Lower lobe of right lung (tissue), 2 donors: ENCODE measurements at regions not wholly inside any gene's neighbourhood (a gene's known extent, or its start where the extent isn't known, plus 50 kb on each side); places are given as distances from the start of the nearest gene placed in this dataset.

Experiments used
- ATAC-seq, 2 donors: fragments of 200-7000 bp; cut with Tn5 transposase; one replicate each; pipeline ENCODE4 v1.9.1; 2020 to 2022; ENCODE audit warnings: mild to moderate bottlenecking in 2 of 2, moderate library complexity in 2 of 2
- DNase-seq: peaks from one replicate; pipeline ENCODE4 v3.0.0-alpha.2; 2020
- H3K27ac ChIP-seq: fragments of 200-600 bp; one replicate; pipeline ENCODE4 v1.8.0; 2022
- H3K27me3 ChIP-seq: fragments of 200-600 bp; one replicate; pipeline ENCODE4 v1.8.0; 2022; ENCODE audit warnings: low read depth
- H3K36me3 ChIP-seq: fragments of 200-600 bp; one replicate; pipeline ENCODE4 v1.8.0; 2022; ENCODE audit warnings: mild to moderate bottlenecking
- H3K4me1 ChIP-seq: fragments of 200-600 bp; one replicate; pipeline ENCODE4 v1.8.0; 2022
- H3K4me3 ChIP-seq: fragments of 200-600 bp; one replicate; pipeline ENCODE4 v1.8.0; 2022; ENCODE audit warnings: mild to moderate bottlenecking
- H3K9me3 ChIP-seq: fragments of 200-600 bp; one replicate; pipeline ENCODE4 v1.8.0; 2022
- intact Hi-C: fragments of 100-400 bp; cut with DNase I; formaldehyde crosslinking; loops from one replicate; pipeline ENCODE4 v1.11.0; 2022
- TF ChIP-seq, protein P1 (sequence below): fragments of 200-600 bp; IDR thresholded peaks from one replicate; pipeline ENCODE4 v1.8.0; 2022; ENCODE audit warnings: antibody characterized with exemption, mild to moderate bottlenecking
- donor health status: DM: no; HTN: yes; CAD: no; lungs with severe emphysema.

DNA sequence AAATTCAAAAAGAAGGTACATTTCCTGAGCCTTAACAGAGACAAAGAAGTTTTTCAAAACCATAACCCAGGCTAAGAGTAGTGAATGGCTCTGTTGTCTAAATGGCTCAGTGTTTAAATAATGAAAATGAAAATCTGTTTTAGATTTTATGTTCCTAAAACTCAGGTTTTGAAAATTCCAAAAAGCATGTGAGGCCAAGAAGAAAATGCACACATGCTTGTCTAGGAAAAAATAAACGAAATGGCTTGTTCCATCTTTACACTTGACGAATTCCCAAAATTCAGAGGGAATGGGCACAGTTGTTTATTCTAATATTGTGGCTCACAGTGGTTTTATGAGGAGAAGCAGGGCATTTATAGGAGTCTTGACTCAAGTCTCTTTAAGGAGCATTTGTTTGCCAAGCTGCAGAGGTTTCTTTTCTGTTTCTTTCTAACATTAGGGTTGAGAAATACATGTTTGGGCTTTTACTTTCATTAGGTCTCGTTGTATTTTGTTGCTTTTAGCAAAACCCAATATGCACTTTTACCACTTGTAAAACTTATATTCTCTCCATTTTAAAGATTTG, 527.6 kb upstream of the ANKRD30A start:
- H3K4me1 ChIP-seq = no peaks in the 10 kb centered on the region
- ATAC-seq = no peak

DNA sequence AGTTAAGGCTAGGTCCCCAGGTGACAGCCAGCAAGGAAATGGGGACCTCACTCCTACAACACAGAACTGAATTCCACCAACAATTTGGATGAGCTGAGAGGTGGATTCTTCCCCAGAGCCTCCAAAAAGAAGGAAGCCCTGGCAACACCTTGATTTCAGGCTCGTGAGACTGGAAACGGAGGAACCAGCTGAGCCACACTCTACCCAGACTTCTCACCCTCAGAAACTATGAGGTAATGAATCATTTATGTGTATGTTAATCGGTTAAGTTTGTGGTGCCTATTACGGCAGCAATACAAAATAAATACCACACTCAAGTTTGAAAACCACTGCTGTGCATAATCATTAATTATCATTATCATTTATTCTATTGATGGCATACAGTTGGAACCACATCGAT, 532.4 kb upstream of the ANKRD30A start:
- no peak for DNase-seq
- no peak overlapping the region for H3K27ac ChIP-seq
- H3K4me1 ChIP-seq = no peaks in the 10 kb centered on the region
- no peak overlapping the region for H3K4me3 ChIP-seq
- H3K9me3 ChIP-seq = no peaks in the 10 kb centered on the region
- intact Hi-C loops = no loop called here
- H3K36me3 ChIP-seq = no peaks in the 10 kb centered on the region
- H3K27me3 ChIP-seq = no peaks in the 10 kb centered on the region
- ATAC-seq = no peak
- TF ChIP-seq, protein P1, sequence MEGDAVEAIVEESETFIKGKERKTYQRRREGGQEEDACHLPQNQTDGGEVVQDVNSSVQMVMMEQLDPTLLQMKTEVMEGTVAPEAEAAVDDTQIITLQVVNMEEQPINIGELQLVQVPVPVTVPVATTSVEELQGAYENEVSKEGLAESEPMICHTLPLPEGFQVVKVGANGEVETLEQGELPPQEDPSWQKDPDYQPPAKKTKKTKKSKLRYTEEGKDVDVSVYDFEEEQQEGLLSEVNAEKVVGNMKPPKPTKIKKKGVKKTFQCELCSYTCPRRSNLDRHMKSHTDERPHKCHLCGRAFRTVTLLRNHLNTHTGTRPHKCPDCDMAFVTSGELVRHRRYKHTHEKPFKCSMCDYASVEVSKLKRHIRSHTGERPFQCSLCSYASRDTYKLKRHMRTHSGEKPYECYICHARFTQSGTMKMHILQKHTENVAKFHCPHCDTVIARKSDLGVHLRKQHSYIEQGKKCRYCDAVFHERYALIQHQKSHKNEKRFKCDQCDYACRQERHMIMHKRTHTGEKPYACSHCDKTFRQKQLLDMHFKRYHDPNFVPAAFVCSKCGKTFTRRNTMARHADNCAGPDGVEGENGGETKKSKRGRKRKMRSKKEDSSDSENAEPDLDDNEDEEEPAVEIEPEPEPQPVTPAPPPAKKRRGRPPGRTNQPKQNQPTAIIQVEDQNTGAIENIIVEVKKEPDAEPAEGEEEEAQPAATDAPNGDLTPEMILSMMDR = no peak

More for the DNA sequence above, 527.6 kb upstream of the ANKRD30A start:
- intact Hi-C loops = no loop called here
- Histone ChIP-seq H3K4me3 (no peak overlapping the region), H3K36me3 (no peaks in the 10 kb centered on the region), H3K27me3 (no peaks in the 10 kb centered on the region), H3K9me3 (no peaks in the 10 kb centered on the region), H3K27ac (no peak overlapping the region)
- DNase-seq = no peak
- TF ChIP-seq, protein P1 = no peak

DNA sequence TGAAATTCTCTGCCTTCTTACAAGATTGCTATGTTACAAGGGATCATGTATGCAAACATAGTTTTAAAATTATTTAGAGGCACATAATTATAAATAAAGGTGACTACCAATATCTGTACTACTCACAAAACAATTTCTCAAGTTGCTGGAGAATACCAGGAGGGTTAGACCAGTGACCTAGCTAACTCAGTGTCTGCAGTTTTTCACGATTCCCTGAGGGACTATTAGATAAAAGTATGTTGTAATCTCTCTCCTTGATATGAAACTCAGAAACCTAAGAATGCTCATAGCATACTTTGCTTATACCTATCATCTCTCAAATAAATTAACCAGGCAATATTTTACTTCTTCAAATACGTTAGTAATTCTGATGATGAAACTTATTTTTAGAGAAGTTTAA, 534.0 kb upstream of the ANKRD30A start:
- H3K27me3 ChIP-seq = no peaks in the 10 kb centered on the region
- no peak overlapping the region for H3K4me3 ChIP-seq
- no peaks in the 10 kb centered on the region for H3K9me3 ChIP-seq
- intact Hi-C loops = no loop called here
- no peaks in the 10 kb centered on the region for H3K36me3 ChIP-seq
- H3K27ac ChIP-seq = no peak overlapping the region
- DNase-seq = no peak
- TF ChIP-seq, protein P1 = no peak
- ATAC-seq = no peak
- H3K4me1 ChIP-seq = no peaks in the 10 kb centered on the region

DNA sequence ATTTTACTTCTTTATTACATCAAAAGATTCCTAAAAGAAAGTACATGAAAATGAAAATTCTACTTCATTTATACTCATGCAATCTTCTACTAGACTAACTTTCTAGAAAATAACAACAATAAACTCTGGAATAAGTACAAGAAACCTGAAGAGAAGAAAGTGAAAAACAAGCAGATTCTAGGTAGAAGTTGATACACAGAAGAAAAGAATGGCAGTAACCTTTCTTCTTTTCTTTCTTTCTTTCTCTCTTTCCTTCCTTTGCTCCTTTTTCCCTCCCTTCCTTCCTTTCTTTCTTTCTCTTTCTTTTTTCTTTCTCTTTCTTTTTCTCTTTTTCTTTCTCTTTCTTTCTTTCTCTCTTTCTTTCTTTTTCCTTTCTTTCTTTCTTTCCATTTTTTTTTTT, 541.7 kb upstream of the ANKRD30A start:
- ATAC-seq (no peak), DNase-seq (no peak)
- TF ChIP-seq, protein P1 = no peak
- H3K9me3 ChIP-seq = no peaks in the 10 kb centered on the region
- no peaks in the 10 kb centered on the region for H3K4me1 ChIP-seq
- no peak overlapping the region for H3K4me3 ChIP-seq
- intact Hi-C loops = no loop called here
- no peaks in the 10 kb centered on the region for H3K36me3 ChIP-seq
- H3K27ac ChIP-seq = no peak overlapping the region
- no peaks in the 10 kb centered on the region for H3K27me3 ChIP-seq

DNA sequence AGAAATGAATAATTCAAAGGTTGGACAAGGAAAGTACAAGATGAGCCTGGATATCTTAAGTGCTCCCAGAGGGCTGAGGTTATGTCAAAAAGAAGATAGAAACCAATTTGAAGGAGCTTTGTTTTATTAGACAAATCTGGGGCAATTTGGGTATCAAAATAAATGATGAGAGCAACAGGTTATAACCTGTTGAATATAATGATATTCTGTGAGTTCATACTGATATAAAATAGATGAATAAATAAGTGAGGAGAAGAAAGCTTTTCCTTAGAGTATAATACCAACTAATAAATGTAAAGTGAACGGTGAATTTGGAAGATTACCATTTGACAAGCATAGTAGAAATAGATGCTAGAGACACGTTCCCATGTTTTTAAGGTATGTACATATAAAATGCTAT, 544.2 kb upstream of the ANKRD30A start:
- no peak overlapping the region for H3K27ac ChIP-seq
- no peaks in the 10 kb centered on the region for H3K9me3 ChIP-seq
- H3K27me3 ChIP-seq = no peaks in the 10 kb centered on the region
- ATAC-seq (no peak), DNase-seq (no peak)
- no peak overlapping the region for H3K4me3 ChIP-seq
- no peaks in the 10 kb centered on the region for H3K36me3 ChIP-seq
- no peaks in the 10 kb centered on the region for H3K4me1 ChIP-seq
- intact Hi-C loops = no loop called here
- TF ChIP-seq, protein P1 = no peak

DNA sequence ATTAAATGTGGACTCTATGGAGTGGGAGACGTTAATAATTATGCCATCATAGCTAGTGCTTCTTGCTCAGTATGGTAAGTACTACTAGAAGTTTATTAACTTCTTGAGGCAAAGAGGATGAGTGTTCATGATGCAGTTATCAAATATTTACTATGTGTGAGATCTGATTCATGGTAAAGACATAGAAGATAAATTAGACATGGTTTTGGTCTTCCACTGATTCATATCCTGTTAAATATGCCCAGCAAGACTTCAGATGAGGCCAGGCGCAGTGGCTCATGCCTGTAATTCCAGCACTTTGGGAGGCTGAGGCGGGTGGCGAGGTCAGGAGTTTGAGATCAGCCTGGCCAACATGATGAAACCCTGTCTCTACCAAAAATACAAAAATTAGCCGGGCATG, 547.1 kb upstream of the ANKRD30A start:
- no peak overlapping the region for H3K27ac ChIP-seq
- DNase-seq (no peak), ATAC-seq (no peak)
- TF ChIP-seq, protein P1 = no peak
- intact Hi-C loops = no loop called here
- no peaks in the 10 kb centered on the region for H3K36me3 ChIP-seq
- no peak overlapping the region for H3K4me3 ChIP-seq
- H3K9me3 ChIP-seq = no peaks in the 10 kb centered on the region
- no peaks in the 10 kb centered on the region for H3K4me1 ChIP-seq
- H3K27me3 ChIP-seq = no peaks in the 10 kb centered on the region
